NCI-H526 treated with DMSO at 0.1 percent for 48 hours (cell line): ENCODE measurements at regions not wholly inside any gene's neighbourhood (a gene's known extent, or its start where the extent isn't known, plus 50 kb on each side); places are given as distances from the start of the nearest gene placed in this dataset.
"Not testable (repeated sequence)": the region's sequence is repeated elsewhere in the genome, so short reads cannot be mapped to it uniquely, and the experiment has no call there.

Source experiments
- DNase-seq: peaks from one replicate; lab custom pipeline; 2025; lab: John Stamatoyannopoulos, UW

- no peak for DNase-seq
Measured at GRCh38 chr12:86389949-86390348, 133.8 kb upstream of the MGAT4C start.

DNA sequence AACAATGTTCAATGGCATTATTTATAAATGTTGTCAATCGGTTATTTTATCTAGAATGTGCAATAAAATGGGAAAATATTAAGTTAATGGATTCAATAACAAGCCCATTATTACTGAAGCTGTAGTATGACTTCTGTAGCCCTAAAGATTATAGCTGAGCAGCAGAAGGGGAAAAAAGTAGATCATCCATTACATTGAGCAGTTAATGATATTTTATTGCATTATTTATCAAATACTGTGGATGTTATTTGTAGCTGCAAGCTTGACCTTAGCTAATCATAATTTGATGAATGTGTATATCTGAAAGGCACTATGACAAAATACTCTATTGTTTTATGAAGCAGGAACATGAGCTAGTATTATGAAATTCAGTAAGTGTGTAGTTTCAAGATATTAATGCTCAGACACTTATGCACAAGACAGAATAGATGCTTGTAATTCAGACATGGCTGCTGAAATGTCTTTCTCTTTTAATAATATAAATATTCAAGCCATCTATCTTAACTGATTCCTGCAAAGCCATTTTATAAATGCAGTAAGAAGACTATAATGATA, 131.5 kb upstream of the MGAT4C start:
- no peak for DNase-seq

- not testable (repeated sequence) for DNase-seq
Measured at GRCh38 chr12:86383759-86384158, 127.6 kb upstream of the MGAT4C start.

GRCh38 chr12:86379337-86379736, 123.1 kb upstream of the MGAT4C start:
- DNase-seq, result no peak

- DNase-seq, result no peak
Measured at GRCh38 chr12:86376052-86376451, 119.9 kb upstream of the MGAT4C start.

GRCh38 chr12:86373813-86374212, 117.6 kb upstream of the MGAT4C start:
- no peak for DNase-seq

GRCh38 chr12:86367137-86367536, 110.9 kb upstream of the MGAT4C start:
- DNase-seq, result no peak

GRCh38 chr12:86349196-86349595, 93.0 kb upstream of the MGAT4C start:
- no peak for DNase-seq

GRCh38 chr12:86333955-86334522, 77.8 kb upstream of the MGAT4C start:
- DNase-seq, result no peak

DNA sequence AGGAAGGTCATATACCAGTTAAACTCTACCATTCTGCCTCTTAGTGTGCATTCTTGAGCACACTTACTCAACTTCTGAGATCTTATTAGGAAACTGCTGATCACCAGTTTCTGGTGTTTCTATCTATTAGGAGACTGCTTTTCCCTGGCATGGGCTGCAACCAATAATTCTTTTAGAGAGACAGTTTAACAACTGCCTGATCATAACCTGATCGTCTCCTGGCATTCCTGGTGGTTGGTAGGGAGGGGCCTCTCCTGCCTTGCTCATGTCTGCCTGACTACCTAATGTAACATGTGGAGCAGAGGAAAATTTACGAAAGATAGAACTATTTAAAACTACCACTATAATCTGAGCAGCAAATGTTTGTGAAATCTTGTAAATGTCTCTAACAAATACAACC, 75.3 kb upstream of the MGAT4C start:
- no peak for DNase-seq

GRCh38 chr12:86331012-86331411, 74.8 kb upstream of the MGAT4C start:
- DNase-seq, result no peak

GRCh38 chr12:86312232-86312631, 56.0 kb upstream of the MGAT4C start:
- DNase-seq, result no peak
